Lower leg skin (tissue), 3 donors: ENCODE measurements at regions not wholly inside any gene's neighbourhood (a gene's known extent, or its start where the extent isn't known, plus 50 kb on each side); places are given as distances from the start of the nearest gene placed in this dataset.

ENCODE experiments used
- POLR2A ChIP-seq, 2 donors: fragments of 450-650 bp; IDR thresholded peaks; one replicate each; pipeline ENCODE4 v1.6.1; 2016 to 2017; ENCODE audit warnings: antibody characterized with exemption in 2 of 2, mild to moderate bottlenecking in 1 of 2, moderate library complexity in 1 of 2
- TF ChIP-seq, protein P1 (sequence below), 3 donors: fragments of 450-650 bp; IDR thresholded peaks; one replicate each; pipeline ENCODE4 v1.5.1; 2016; ENCODE audit warnings: antibody characterized with exemption in 3 of 3, mild to moderate bottlenecking in 3 of 3, moderate library complexity in 2 of 3

DNA sequence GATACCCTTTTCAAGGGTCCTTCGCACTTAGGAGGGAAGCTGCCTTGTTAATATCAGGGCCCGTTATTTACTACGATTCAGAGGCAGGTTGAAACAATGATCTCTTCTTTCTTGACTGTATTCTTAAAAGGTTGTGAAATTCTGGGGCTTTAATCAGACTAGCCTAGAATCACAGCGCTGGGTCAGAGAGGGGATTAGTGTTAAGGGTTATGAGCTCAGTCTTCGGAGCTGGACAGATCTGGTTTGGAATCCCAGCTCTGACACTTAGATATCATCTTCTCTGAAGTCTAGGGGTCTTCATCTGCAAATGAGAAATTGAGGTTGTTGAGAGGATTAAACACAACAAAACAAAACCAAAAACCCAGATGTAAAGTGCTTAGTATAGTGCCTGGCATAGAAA, 77.4 kb downstream of the CD83 start:
- TF ChIP-seq POLR2A (IDR thresholded peaks at IDR 0.05), result no peak
- TF ChIP-seq, protein P1, sequence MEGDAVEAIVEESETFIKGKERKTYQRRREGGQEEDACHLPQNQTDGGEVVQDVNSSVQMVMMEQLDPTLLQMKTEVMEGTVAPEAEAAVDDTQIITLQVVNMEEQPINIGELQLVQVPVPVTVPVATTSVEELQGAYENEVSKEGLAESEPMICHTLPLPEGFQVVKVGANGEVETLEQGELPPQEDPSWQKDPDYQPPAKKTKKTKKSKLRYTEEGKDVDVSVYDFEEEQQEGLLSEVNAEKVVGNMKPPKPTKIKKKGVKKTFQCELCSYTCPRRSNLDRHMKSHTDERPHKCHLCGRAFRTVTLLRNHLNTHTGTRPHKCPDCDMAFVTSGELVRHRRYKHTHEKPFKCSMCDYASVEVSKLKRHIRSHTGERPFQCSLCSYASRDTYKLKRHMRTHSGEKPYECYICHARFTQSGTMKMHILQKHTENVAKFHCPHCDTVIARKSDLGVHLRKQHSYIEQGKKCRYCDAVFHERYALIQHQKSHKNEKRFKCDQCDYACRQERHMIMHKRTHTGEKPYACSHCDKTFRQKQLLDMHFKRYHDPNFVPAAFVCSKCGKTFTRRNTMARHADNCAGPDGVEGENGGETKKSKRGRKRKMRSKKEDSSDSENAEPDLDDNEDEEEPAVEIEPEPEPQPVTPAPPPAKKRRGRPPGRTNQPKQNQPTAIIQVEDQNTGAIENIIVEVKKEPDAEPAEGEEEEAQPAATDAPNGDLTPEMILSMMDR (IDR thresholded peaks at IDR 0.05), result no peak
